ENCODE measurements at regions not wholly inside any gene's neighbourhood (a gene's known extent, or its start where the extent isn't known, plus 50 kb on each side); places are given as distances from the start of the nearest gene placed in this dataset.

- Histone ChIP-seq H3K27ac (ENCODE audit: insufficient read depth, low read depth, low read length, poor library complexity, severe bottlenecking) (no peak overlapping the region), H3K36me3 (ENCODE audit: control insufficient read depth, insufficient read depth, low read length) (no peaks in the 10 kb centered on the region), H3K4me3 (ENCODE audit: insufficient read depth, low read depth, low read length) (no peak overlapping the region), H3K9me3 (ENCODE audit: control insufficient read depth, low read length) (no peaks in the 10 kb centered on the region), H3K4me1 (ENCODE audit: control insufficient read depth, insufficient read depth, low read length) (peaks cover 6% of the 10 kb centered on the region), H3K27me3 (ENCODE audit: control insufficient read depth, insufficient read depth, low read length, poor library complexity, severe bottlenecking) (no peaks in the 10 kb centered on the region)
- 83 to 90% methylated on average over 1 of the region's 1 CpG for WGBS, 2 experiments
These were observed 240.7 kb downstream of the BARHL2 start for GRCh38 chr1:90476411-90476810.

- Histone ChIP-seq H3K9me3 (ENCODE audit: control insufficient read depth, low read length) (no peaks in the 10 kb centered on the region), H3K4me3 (ENCODE audit: insufficient read depth, low read depth, low read length) (no peak overlapping the region), H3K36me3 (ENCODE audit: control insufficient read depth, insufficient read depth, low read length) (no peaks in the 10 kb centered on the region), H3K4me1 (ENCODE audit: control insufficient read depth, insufficient read depth, low read length) (peaks cover 6% of the 10 kb centered on the region), H3K27ac (ENCODE audit: insufficient read depth, low read depth, low read length, poor library complexity, severe bottlenecking) (no peak overlapping the region), H3K27me3 (ENCODE audit: control insufficient read depth, insufficient read depth, low read length, poor library complexity, severe bottlenecking) (no peaks in the 10 kb centered on the region)
- WGBS, 2 experiments: 68 to 70% methylated on average over 2 of the region's 2 CpGs
These were observed 241.5 kb downstream of the BARHL2 start for GRCh38 chr1:90475631-90476030.

DNA sequence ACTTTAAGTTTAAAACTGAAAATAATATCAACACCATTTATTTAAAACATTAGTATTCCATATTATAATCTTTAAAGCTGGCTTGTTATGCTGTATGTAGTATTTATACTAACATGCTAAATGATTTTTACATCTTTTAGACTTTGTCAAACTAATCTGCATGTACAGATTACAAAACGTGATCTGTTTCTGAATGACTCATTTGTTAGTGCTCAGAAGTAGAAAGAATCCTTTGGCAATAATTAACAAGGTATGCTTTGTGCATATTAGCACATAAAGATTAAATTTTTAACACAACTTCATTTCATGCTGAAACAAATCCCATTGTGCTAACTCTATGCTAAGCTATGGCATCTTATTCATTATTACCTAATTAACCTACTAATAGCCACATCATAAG, 242.4 kb downstream of the BARHL2 start:
- H3K36me3 ChIP-seq (ENCODE audit: control insufficient read depth, insufficient read depth, low read length): no peaks in the 10 kb centered on the region
- H3K9me3 ChIP-seq (ENCODE audit: control insufficient read depth, low read length): no peaks in the 10 kb centered on the region
- H3K4me3 ChIP-seq (ENCODE audit: insufficient read depth, low read depth, low read length): no peak overlapping the region
- no peak overlapping the region for H3K27ac ChIP-seq (ENCODE audit: insufficient read depth, low read depth, low read length, poor library complexity, severe bottlenecking)
- H3K27me3 ChIP-seq (ENCODE audit: control insufficient read depth, insufficient read depth, low read length, poor library complexity, severe bottlenecking): no peaks in the 10 kb centered on the region
- 80 to 100% methylated on average over 1 of the region's 1 CpG for WGBS, 2 experiments
- peaks cover 6% of the 10 kb centered on the region for H3K4me1 ChIP-seq (ENCODE audit: control insufficient read depth, insufficient read depth, low read length)

- no peak overlapping the region for H3K27ac ChIP-seq (ENCODE audit: insufficient read depth, low read depth, low read length, poor library complexity, severe bottlenecking)
- H3K4me1 ChIP-seq (ENCODE audit: control insufficient read depth, insufficient read depth, low read length): peaks cover 6% of the 10 kb centered on the region
- WGBS, 2 experiments: 80 to 94% methylated on average over 2 of the region's 2 CpGs
- H3K36me3 ChIP-seq (ENCODE audit: control insufficient read depth, insufficient read depth, low read length): no peaks in the 10 kb centered on the region
- H3K4me3 ChIP-seq (ENCODE audit: insufficient read depth, low read depth, low read length): no peak overlapping the region
- no peaks in the 10 kb centered on the region for H3K27me3 ChIP-seq (ENCODE audit: control insufficient read depth, insufficient read depth, low read length, poor library complexity, severe bottlenecking)
- H3K9me3 ChIP-seq (ENCODE audit: control insufficient read depth, low read length): no peaks in the 10 kb centered on the region
These were observed 242.9 kb downstream of the BARHL2 start for GRCh38 chr1:90474158-90474557.

DNA sequence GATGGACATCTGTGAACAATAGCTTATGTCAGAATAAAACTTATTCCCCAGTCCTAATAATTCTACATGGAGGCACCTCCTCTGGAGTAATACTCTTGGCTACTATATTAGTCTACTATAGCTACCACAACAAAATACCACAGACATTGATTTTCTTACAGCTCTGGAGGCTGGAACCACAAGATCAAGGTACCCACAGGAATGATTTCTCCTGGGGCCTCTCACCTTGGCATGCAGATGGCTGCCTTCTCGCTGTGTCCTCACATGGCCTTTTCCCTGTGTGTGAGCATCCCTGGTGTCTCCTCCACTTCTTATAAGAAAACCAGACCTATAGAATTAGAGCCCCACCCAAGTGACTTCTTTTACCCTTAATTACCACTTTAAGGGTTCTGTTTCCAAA, 244.3 kb downstream of the BARHL2 start:
- Histone ChIP-seq H3K27me3 (ENCODE audit: control insufficient read depth, insufficient read depth, low read length, poor library complexity, severe bottlenecking) (no peaks in the 10 kb centered on the region), H3K4me3 (ENCODE audit: insufficient read depth, low read depth, low read length) (no peak overlapping the region), H3K27ac (ENCODE audit: insufficient read depth, low read depth, low read length, poor library complexity, severe bottlenecking) (no peak overlapping the region), H3K36me3 (ENCODE audit: control insufficient read depth, insufficient read depth, low read length) (no peaks in the 10 kb centered on the region), H3K4me1 (ENCODE audit: control insufficient read depth, insufficient read depth, low read length) (peaks cover 6% of the 10 kb centered on the region), H3K9me3 (ENCODE audit: control insufficient read depth, low read length) (no peaks in the 10 kb centered on the region)
- WGBS, 2 experiments: 98 to 100% methylated on average over 1 of the region's 1 CpG

DNA sequence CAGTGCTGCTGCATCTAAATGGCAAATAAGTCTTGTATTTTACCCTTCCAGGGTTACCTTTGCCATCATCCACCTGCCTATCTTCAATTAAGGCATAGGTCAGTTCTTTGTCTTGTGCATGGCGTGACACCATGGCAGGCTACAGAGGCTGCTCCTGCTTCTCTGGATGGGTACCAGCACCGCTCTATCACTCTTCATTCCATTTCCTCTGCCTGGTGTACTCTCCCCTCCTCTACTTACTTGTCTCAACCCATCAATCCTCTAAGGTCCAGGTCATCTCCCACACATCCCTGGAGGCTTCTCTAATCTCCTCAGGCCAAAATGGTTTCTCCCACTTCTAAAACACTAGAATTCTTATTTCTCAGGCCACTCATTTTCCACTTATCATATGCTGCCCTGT, 257.5 kb downstream of the BARHL2 start:
- H3K27ac ChIP-seq (ENCODE audit: insufficient read depth, low read depth, low read length, poor library complexity, severe bottlenecking): no peak overlapping the region
- no peaks in the 10 kb centered on the region for H3K36me3 ChIP-seq (ENCODE audit: control insufficient read depth, insufficient read depth, low read length)
- H3K27me3 ChIP-seq (ENCODE audit: control insufficient read depth, insufficient read depth, low read length, poor library complexity, severe bottlenecking): no peaks in the 10 kb centered on the region
- H3K9me3 ChIP-seq (ENCODE audit: control insufficient read depth, low read length): no peaks in the 10 kb centered on the region
- H3K4me1 ChIP-seq (ENCODE audit: control insufficient read depth, insufficient read depth, low read length): no peaks in the 10 kb centered on the region
- WGBS, 2 experiments: 95% methylated on average over 2 of the region's 2 CpGs
- no peak overlapping the region for H3K4me3 ChIP-seq (ENCODE audit: insufficient read depth, low read depth, low read length)

- Histone ChIP-seq H3K27ac (ENCODE audit: insufficient read depth, low read depth, low read length, poor library complexity, severe bottlenecking) (no peak overlapping the region), H3K36me3 (ENCODE audit: control insufficient read depth, insufficient read depth, low read length) (no peaks in the 10 kb centered on the region), H3K4me1 (ENCODE audit: control insufficient read depth, insufficient read depth, low read length) (no peaks in the 10 kb centered on the region), H3K27me3 (ENCODE audit: control insufficient read depth, insufficient read depth, low read length, poor library complexity, severe bottlenecking) (no peaks in the 10 kb centered on the region), H3K4me3 (ENCODE audit: insufficient read depth, low read depth, low read length) (no peak overlapping the region), H3K9me3 (ENCODE audit: control insufficient read depth, low read length) (no peaks in the 10 kb centered on the region)
- 70 to 73% methylated on average over 3 of the region's 3 CpGs for WGBS, 2 experiments
These were observed 259.1 kb downstream of the BARHL2 start for GRCh38 chr1:90457985-90458384.

DNA sequence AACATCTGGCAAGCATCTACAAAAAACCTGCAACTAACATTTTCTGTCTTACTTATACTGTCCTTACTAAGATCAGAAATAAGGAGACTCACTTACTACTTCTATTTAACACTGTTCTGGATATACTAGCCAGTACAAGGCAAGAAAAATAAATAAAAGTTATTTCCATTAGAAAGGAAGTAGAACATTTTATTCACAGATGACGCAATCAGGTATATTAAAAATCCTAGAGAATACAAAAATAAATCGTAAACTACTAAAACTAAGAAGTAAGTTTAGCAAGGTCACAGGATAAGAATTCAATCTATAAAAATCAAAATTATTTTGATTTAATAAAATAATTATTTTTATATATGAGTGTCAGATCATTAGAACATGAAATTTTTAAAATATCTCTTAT, 264.6 kb downstream of the BARHL2 start:
- Histone ChIP-seq H3K36me3 (ENCODE audit: control insufficient read depth, insufficient read depth, low read length) (no peaks in the 10 kb centered on the region), H3K4me1 (ENCODE audit: control insufficient read depth, insufficient read depth, low read length) (no peaks in the 10 kb centered on the region), H3K9me3 (ENCODE audit: control insufficient read depth, low read length) (no peaks in the 10 kb centered on the region), H3K4me3 (ENCODE audit: insufficient read depth, low read depth, low read length) (no peak overlapping the region), H3K27me3 (ENCODE audit: control insufficient read depth, insufficient read depth, low read length, poor library complexity, severe bottlenecking) (no peaks in the 10 kb centered on the region), H3K27ac (ENCODE audit: insufficient read depth, low read depth, low read length, poor library complexity, severe bottlenecking) (no peak overlapping the region)
- 100% methylated on average over 1 of the region's 2 CpGs; no CpG with 5 or more reads in 1 of the 2 experiments for WGBS, 2 experiments

GRCh38 chr1:90443354-90443753, 273.7 kb downstream of the BARHL2 start:
- no peaks in the 10 kb centered on the region for H3K36me3 ChIP-seq (ENCODE audit: control insufficient read depth, insufficient read depth, low read length)
- 89 to 95% methylated on average over 3 to 4 of the region's 4 CpGs for WGBS, 2 experiments
- H3K9me3 ChIP-seq (ENCODE audit: control insufficient read depth, low read length): no peaks in the 10 kb centered on the region
- H3K27me3 ChIP-seq (ENCODE audit: control insufficient read depth, insufficient read depth, low read length, poor library complexity, severe bottlenecking): no peaks in the 10 kb centered on the region
- H3K27ac ChIP-seq (ENCODE audit: insufficient read depth, low read depth, low read length, poor library complexity, severe bottlenecking): no peak overlapping the region
- H3K4me1 ChIP-seq (ENCODE audit: control insufficient read depth, insufficient read depth, low read length): no peaks in the 10 kb centered on the region
- H3K4me3 ChIP-seq (ENCODE audit: insufficient read depth, low read depth, low read length): no peak overlapping the region

DNA sequence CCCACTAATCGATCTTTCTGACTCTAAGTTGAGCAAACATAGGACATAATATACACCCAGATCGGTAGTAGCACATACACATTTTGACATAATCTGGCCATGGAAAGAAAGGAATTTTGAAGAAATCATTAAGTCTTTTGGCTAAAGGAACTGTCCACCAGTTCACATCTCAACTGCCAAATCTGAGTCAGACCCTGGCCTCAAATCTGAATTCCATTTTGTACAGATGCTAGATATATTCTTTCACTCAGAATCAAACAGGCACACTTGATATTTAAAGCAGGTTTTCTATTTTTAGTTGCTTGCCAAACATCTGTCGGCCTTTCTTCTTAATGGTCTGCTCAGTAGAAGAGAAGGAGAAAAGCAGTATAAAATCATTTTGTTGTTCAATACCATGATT, 281.8 kb downstream of the BARHL2 start:
- WGBS, 2 experiments: 95 to 96% methylated on average over 3 of the region's 3 CpGs
- Histone ChIP-seq H3K27ac (ENCODE audit: insufficient read depth, low read depth, low read length, poor library complexity, severe bottlenecking) (no peak overlapping the region), H3K4me3 (ENCODE audit: insufficient read depth, low read depth, low read length) (no peak overlapping the region)

DNA sequence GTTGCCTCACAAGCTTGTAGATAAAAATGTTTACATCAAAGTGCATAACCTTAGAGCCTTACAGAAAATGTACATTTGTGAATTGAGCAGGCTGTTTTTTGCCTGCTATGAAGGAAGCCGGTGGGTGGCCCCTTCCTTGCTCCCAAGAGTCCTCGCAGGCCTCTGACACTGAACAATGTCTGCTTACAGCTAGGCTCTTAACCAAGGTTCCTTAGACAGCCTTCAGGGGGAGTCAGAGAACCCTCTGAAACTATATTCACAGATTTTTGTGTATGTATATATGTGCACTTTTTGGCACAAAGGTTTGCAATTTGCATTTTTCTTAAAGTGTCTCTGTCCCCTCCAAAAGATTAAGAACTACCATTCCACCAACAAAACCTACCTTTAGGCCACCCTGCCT, 282.6 kb downstream of the BARHL2 start:
- Histone ChIP-seq H3K4me3 (ENCODE audit: insufficient read depth, low read depth, low read length) (no peak overlapping the region), H3K27me3 (ENCODE audit: control insufficient read depth, insufficient read depth, low read length, poor library complexity, severe bottlenecking) (no peaks in the 10 kb centered on the region)
- 55 to 70% methylated on average over 2 of the region's 2 CpGs for WGBS, 2 experiments

More for the DNA sequence above, 281.8 kb downstream of the BARHL2 start:
- Histone ChIP-seq H3K9me3 (ENCODE audit: control insufficient read depth, low read length) (no peaks in the 10 kb centered on the region), H3K4me1 (ENCODE audit: control insufficient read depth, insufficient read depth, low read length) (no peaks in the 10 kb centered on the region), H3K27me3 (ENCODE audit: control insufficient read depth, insufficient read depth, low read length, poor library complexity, severe bottlenecking) (no peaks in the 10 kb centered on the region), H3K36me3 (ENCODE audit: control insufficient read depth, insufficient read depth, low read length) (no peaks in the 10 kb centered on the region)

More for the DNA sequence above, 282.6 kb downstream of the BARHL2 start:
- Histone ChIP-seq H3K4me1 (ENCODE audit: control insufficient read depth, insufficient read depth, low read length) (no peaks in the 10 kb centered on the region), H3K36me3 (ENCODE audit: control insufficient read depth, insufficient read depth, low read length) (no peaks in the 10 kb centered on the region), H3K27ac (ENCODE audit: insufficient read depth, low read depth, low read length, poor library complexity, severe bottlenecking) (no peak overlapping the region), H3K9me3 (ENCODE audit: control insufficient read depth, low read length) (no peaks in the 10 kb centered on the region)
